BE2C (cell line): ENCODE measurements at regions not wholly inside any gene's neighbourhood (a gene's known extent, or its start where the extent isn't known, plus 50 kb on each side); places are given as distances from the start of the nearest gene placed in this dataset.
"Not testable (repeated sequence)": the region's sequence is repeated elsewhere in the genome, so short reads cannot be mapped to it uniquely, and the experiment has no call there.

Experiments used
- DNase-seq: peaks from one replicate; pipeline ENCODE4 v3.0.0-alpha.2; 2020
- H3K27me3 ChIP-seq: fragments of 250-450 bp; sonication (Bioruptor Pico); 2 replicates; pipeline ENCODE4 v1.5.1; 2020; ENCODE audit warnings: mild to moderate bottlenecking
- H3K36me3 ChIP-seq: fragments of 250-450 bp; sonication (Bioruptor Pico); 2 replicates; pipeline ENCODE4 v1.5.1; 2020; ENCODE audit warnings: mild to moderate bottlenecking
- H3K4me1 ChIP-seq: fragments of 250-450 bp; sonication (Bioruptor Pico); 2 replicates; pipeline ENCODE4 v1.5.1; 2020
- H3K4me3 ChIP-seq: 2 replicates; pipeline ENCODE4 v1.5.1; 2011; ENCODE audit warnings: low read depth, low read length
- H3K9me3 ChIP-seq: fragments of 250-450 bp; sonication (Bioruptor Pico); 2 replicates; pipeline ENCODE4 v1.5.1; 2020
- CTCF ChIP-seq: IDR thresholded peaks from 2 replicates; pipeline ENCODE4 v1.5.1; 2012; ENCODE audit warnings: mild to moderate bottlenecking, low read depth, low read length

GRCh38 chr22:49457146-49457545 is 370.5 kb downstream of the BRD1 start:
- DNase-seq: no peak
- H3K9me3 ChIP-seq: no peaks in the 10 kb centered on the region
- no peaks in the 10 kb centered on the region; the same call in 1 of the 2 replicates for H3K27me3 ChIP-seq
- TF ChIP-seq CTCF: no peak
- H3K36me3 ChIP-seq: no peaks in the 10 kb centered on the region
- H3K4me1 ChIP-seq: no peaks in the 10 kb centered on the region
- H3K4me3 ChIP-seq: no peak overlapping the region

GRCh38 chr22:49455595-49455994 is 372.1 kb downstream of the BRD1 start:
- Histone ChIP-seq H3K9me3 (no peaks in the 10 kb centered on the region), H3K4me1 (no peaks in the 10 kb centered on the region), H3K4me3 (no peak overlapping the region), H3K36me3 (no peaks in the 10 kb centered on the region), H3K27me3 (no peaks in the 10 kb centered on the region; the same call in 1 of the 2 replicates)
- TF ChIP-seq CTCF: no peak
- DNase-seq: no peak

- Histone ChIP-seq H3K4me3 (no peak overlapping the region), H3K4me1 (no peaks in the 10 kb centered on the region), H3K36me3 (no peaks in the 10 kb centered on the region), H3K9me3 (no peaks in the 10 kb centered on the region), H3K27me3 (no peaks in the 10 kb centered on the region; the same call in 1 of the 2 replicates)
- no peak for DNase-seq
- no peak for TF ChIP-seq CTCF
These were observed 372.9 kb downstream of the BRD1 start for GRCh38 chr22:49454726-49455125.

- no peak for TF ChIP-seq CTCF
- peaks cover 5% of the 10 kb centered on the region; the same call in 1 of the 2 replicates for H3K27me3 ChIP-seq
- no peaks in the 10 kb centered on the region for H3K4me1 ChIP-seq
- no peaks in the 10 kb centered on the region for H3K36me3 ChIP-seq
- no peak for DNase-seq
- no peaks in the 10 kb centered on the region for H3K9me3 ChIP-seq
- no peak overlapping the region for H3K4me3 ChIP-seq
These were observed 373.9 kb downstream of the BRD1 start for GRCh38 chr22:49453771-49454170.

- not testable (repeated sequence) for H3K4me1 ChIP-seq, H3K4me3 ChIP-seq, H3K36me3 ChIP-seq, DNase-seq, H3K27me3 ChIP-seq, H3K9me3 ChIP-seq
These were observed 374.7 kb downstream of the BRD1 start for GRCh38 chr22:49453019-49453418.

GRCh38 chr22:49452362-49452946 is 375.2 kb downstream of the BRD1 start:
- Histone ChIP-seq H3K27me3 (peaks cover 5% of the 10 kb centered on the region; the same call in 1 of the 2 replicates), H3K9me3 (no peaks in the 10 kb centered on the region)
- no peak for DNase-seq

More at GRCh38 chr22:49452362-49452946, 375.2 kb downstream of the BRD1 start:
- no peak for TF ChIP-seq CTCF
- Histone ChIP-seq H3K4me1 (no peaks in the 10 kb centered on the region), H3K36me3 (no peaks in the 10 kb centered on the region), H3K4me3 (no peak overlapping the region)
